ENCODE measurements at regions not wholly inside any gene's neighbourhood (a gene's known extent, or its start where the extent isn't known, plus 50 kb on each side); places are given as distances from the start of the nearest gene placed in this dataset.

- no peak for TF ChIP-seq CTCF (IDR thresholded peaks at IDR 0.05)
- Histone ChIP-seq H3K4me3 (ENCODE audit: low read depth, low read length) (no peak overlapping the region), H3K27ac (no peak overlapping the region), H3K4me1 (no peaks in the 10 kb centered on the region), H3K9ac (no peak overlapping the region), H3K27me3 (ENCODE audit: control insufficient read depth, insufficient read depth, low read length) (no peaks in the 10 kb centered on the region), H2AFZ (no peak overlapping the region), H3K4me2 (ENCODE audit: low read length) (no peak overlapping the region), H3K9me3 (ENCODE audit: control insufficient read depth, low read length) (no peaks in the 10 kb centered on the region), H3K36me3 (ENCODE audit: control insufficient read depth, insufficient read depth, low read length) (no peaks in the 10 kb centered on the region), H3K79me2 (no peaks in the 10 kb centered on the region)
Measured at GRCh38 chr11:31981457-31981856, 109.4 kb upstream of the RCN1 start.

GRCh38 chr11:31977343-31977742 lies 113.5 kb upstream of the RCN1 start:
- no peaks in the 10 kb centered on the region for H3K9me3 ChIP-seq (ENCODE audit: control insufficient read depth, low read length)
- no peaks in the 10 kb centered on the region for H3K4me1 ChIP-seq
- no peak overlapping the region for H3K9ac ChIP-seq
- no peaks in the 10 kb centered on the region for H3K79me2 ChIP-seq
- no peak overlapping the region for H3K27ac ChIP-seq
- no peaks in the 10 kb centered on the region for H3K36me3 ChIP-seq (ENCODE audit: control insufficient read depth, insufficient read depth, low read length)
- no peak overlapping the region for H3K4me2 ChIP-seq (ENCODE audit: low read length)
- no peak for TF ChIP-seq CTCF (IDR thresholded peaks at IDR 0.05)
- no peak overlapping the region for H3K4me3 ChIP-seq (ENCODE audit: low read depth, low read length)
- no peak overlapping the region for H2AFZ ChIP-seq
- no peaks in the 10 kb centered on the region for H3K27me3 ChIP-seq (ENCODE audit: control insufficient read depth, insufficient read depth, low read length)

GRCh38 chr11:31974366-31975136 lies 116.3 kb upstream of the RCN1 start:
- Histone ChIP-seq H3K9ac (no peak overlapping the region), H3K4me1 (no peaks in the 10 kb centered on the region), H2AFZ (no peak overlapping the region), H3K9me3 (ENCODE audit: control insufficient read depth, low read length) (no peaks in the 10 kb centered on the region), H3K4me3 (ENCODE audit: low read depth, low read length) (no peak overlapping the region), H3K27me3 (ENCODE audit: control insufficient read depth, insufficient read depth, low read length) (no peaks in the 10 kb centered on the region), H3K79me2 (no peaks in the 10 kb centered on the region), H3K27ac (no peak overlapping the region), H3K36me3 (ENCODE audit: control insufficient read depth, insufficient read depth, low read length) (no peaks in the 10 kb centered on the region), H3K4me2 (ENCODE audit: low read length) (no peak overlapping the region)
- TF ChIP-seq CTCF (IDR thresholded peaks at IDR 0.05), result no peak

GRCh38 chr11:31973172-31973571 lies 117.7 kb upstream of the RCN1 start:
- H3K4me3 ChIP-seq (ENCODE audit: low read depth, low read length), result no peak overlapping the region
- H3K4me1 ChIP-seq, result no peaks in the 10 kb centered on the region
- no peaks in the 10 kb centered on the region for H3K79me2 ChIP-seq
- H3K36me3 ChIP-seq (ENCODE audit: control insufficient read depth, insufficient read depth, low read length), result no peaks in the 10 kb centered on the region
- no peak for TF ChIP-seq CTCF (IDR thresholded peaks at IDR 0.05)
- no peak overlapping the region for H2AFZ ChIP-seq
- no peak overlapping the region for H3K9ac ChIP-seq
- H3K27ac ChIP-seq, result no peak overlapping the region
- H3K9me3 ChIP-seq (ENCODE audit: control insufficient read depth, low read length), result no peaks in the 10 kb centered on the region
- H3K27me3 ChIP-seq (ENCODE audit: control insufficient read depth, insufficient read depth, low read length), result no peaks in the 10 kb centered on the region
- H3K4me2 ChIP-seq (ENCODE audit: low read length), result no peak overlapping the region

GRCh38 chr11:31972623-31973022 lies 118.3 kb upstream of the RCN1 start:
- no peaks in the 10 kb centered on the region for H3K79me2 ChIP-seq
- no peaks in the 10 kb centered on the region for H3K9me3 ChIP-seq (ENCODE audit: control insufficient read depth, low read length)

More at GRCh38 chr11:31972623-31973022, 118.3 kb upstream of the RCN1 start:
- no peaks in the 10 kb centered on the region for H3K36me3 ChIP-seq (ENCODE audit: control insufficient read depth, insufficient read depth, low read length)
- TF ChIP-seq CTCF (IDR thresholded peaks at IDR 0.05), result no peak
- no peak overlapping the region for H3K4me3 ChIP-seq (ENCODE audit: low read depth, low read length)
- no peak overlapping the region for H3K27ac ChIP-seq
- no peaks in the 10 kb centered on the region for H3K27me3 ChIP-seq (ENCODE audit: control insufficient read depth, insufficient read depth, low read length)
- H3K9ac ChIP-seq, result no peak overlapping the region
- no peaks in the 10 kb centered on the region for H3K4me1 ChIP-seq
- no peak overlapping the region for H2AFZ ChIP-seq
- H3K4me2 ChIP-seq (ENCODE audit: low read length), result no peak overlapping the region

All from parathyroid adenoma (tissue), 2 donors.